K562 (cell line): ENCODE measurements at regions not wholly inside any gene's neighbourhood (a gene's known extent, or its start where the extent isn't known, plus 50 kb on each side); places are given as distances from the start of the nearest gene placed in this dataset.

Experiments used
- ATAC-seq: fragments of 200-7000 bp; cut with Tn5 transposase; 3 replicates; pipeline ENCODE4 v1.9.1; 2020; ENCODE audit warnings: moderate library complexity
- BruUV-seq: library from RNA; stranded (reverse); fragments of 400-500 nt; replicated peaks from 2 replicates; lab custom pipeline; 2021; lab: Mats Ljungman, UMichigan
- CTCF ChIA-PET: fragments of 300-600 bp; formaldehyde crosslinking; extraction: SDS; loops from one replicate; lab custom pipeline; 2021; ENCODE audit warnings: low intra/inter-chr PET ratio; lab: Yijun Ruan, JAX
- POLR2A ChIA-PET: fragments of 300-600, 350-650 bp; sonication (Branson Sonifier 250); formaldehyde crosslinking; extraction: SDS; loops from one replicate; lab custom pipeline; 2021; ENCODE audit warnings: antibody characterized with exemption, inconsistent platforms; lab: Yijun Ruan, JAX
- DNase-seq, 4 experiments: peaks; one replicate each; pipeline versions ENCODE4 v3.0.0 to v3.0.0-alpha.2; 2011 to 2018; ENCODE audit warnings: low spot score in 3 of 4, mixed read lengths in 3 of 4; ENCODE audit errors: extremely low read depth in 1 of 4
- FAIRE-seq: peaks from 2 replicates; lab custom pipeline; 2011; peaks lifted over from hg19 to GRCh38; lab: Jason Lieb, UNC
- H2AFZ ChIP-seq: 2 replicates; pipeline ENCODE4 v1.6.0; 2011; ENCODE audit warnings: low read depth, low read length, control low read depth, inconsistent platforms
- H3K27ac ChIP-seq: fragments of 200-600 bp; 3 replicates; pipeline ENCODE4 v1.8.0; 2011; ENCODE audit warnings: low read depth, mild to moderate bottlenecking, control low read depth, inconsistent platforms, low read length, moderate library complexity, mixed read lengths; ENCODE audit errors: extremely low read depth
- H3K27me3 ChIP-seq, 2 experiments: fragments of 300-600 bp in 1 of 2; 2 replicates in 1 of 2; 3 replicates in 1 of 2; pipeline versions ENCODE4 v1.6.0 to v1.8.0; 2011; ENCODE audit warnings: inconsistent platforms in 2 of 2, low read length in 2 of 2, mild to moderate bottlenecking in 1 of 2, mixed read lengths in 1 of 2, moderate library complexity in 1 of 2; ENCODE audit not compliant: control insufficient read depth in 2 of 2, insufficient read depth in 2 of 2
- H3K36me3 ChIP-seq: fragments of 300-600 bp; 3 replicates; pipeline ENCODE4 v1.8.0; 2011; ENCODE audit warnings: mild to moderate bottlenecking, low read length, inconsistent platforms; ENCODE audit not compliant: control insufficient read depth, insufficient read depth
- H3K4me1 ChIP-seq, 2 experiments: fragments of 200-600 bp in 1 of 2; replicated peaks in 1 of 2; 2 replicates in 1 of 2; 3 replicates in 1 of 2; pipeline versions ENCODE4 v1.5.1 to v1.8.0; 2011; ENCODE audit warnings: inconsistent platforms in 2 of 2, low read length in 2 of 2, mild to moderate bottlenecking in 1 of 2, mixed read lengths in 1 of 2, moderate library complexity in 1 of 2; ENCODE audit not compliant: control insufficient read depth in 2 of 2, insufficient read depth in 2 of 2
- H3K4me2 ChIP-seq: 2 replicates; pipeline ENCODE4 v1.6.1; 2011; ENCODE audit warnings: low read length, control low read depth, inconsistent platforms, mixed read lengths; ENCODE audit not compliant: insufficient read depth
- H3K4me3 ChIP-seq: fragments of 200-600 bp; sonication (generic), shearing (Covaris generic); 2 replicates; pipeline ENCODE4 v1.5.1; 2016; ENCODE audit warnings: control low read depth, inconsistent platforms
- H3K79me2 ChIP-seq: fragments of 200-600 bp; 3 replicates; pipeline ENCODE4 v1.8.0; 2011; ENCODE audit warnings: low read length, inconsistent platforms; ENCODE audit not compliant: control insufficient read depth, insufficient read depth
- H3K9ac ChIP-seq, 2 experiments: 2 replicates each; pipeline versions ENCODE4 v1.6.0 to v1.6.1; 2011; ENCODE audit warnings: low read depth in 2 of 2, low read length in 2 of 2, control low read depth in 1 of 2, inconsistent platforms in 1 of 2, mild to moderate bottlenecking in 1 of 2, mixed read lengths in 1 of 2; ENCODE audit not compliant: insufficient read depth in 1 of 2
- H3K9me1 ChIP-seq: one replicate; pipeline ENCODE4 v1.6.0; 2011; ENCODE audit warnings: inconsistent platforms, mild to moderate bottlenecking, low read length, moderate library complexity; ENCODE audit not compliant: control insufficient read depth, insufficient read depth
- H3K9me3 ChIP-seq: replicated peaks from 2 replicates; pipeline ENCODE4 v1.5.1; 2011; ENCODE audit warnings: low read depth, low read length, inconsistent platforms; ENCODE audit not compliant: control insufficient read depth, insufficient read depth
- H4K20me1 ChIP-seq: replicated peaks from 2 replicates; pipeline ENCODE4 v1.6.1; 2011; ENCODE audit warnings: low read length, inconsistent platforms, mixed read lengths; ENCODE audit not compliant: control insufficient read depth, insufficient read depth
- ARID4B ChIP-seq: sonication (generic); formaldehyde crosslinking; IDR thresholded peaks from 2 replicates; pipeline ENCODE4 v1.8.0; 2022; ENCODE audit warnings: mild to moderate bottlenecking, missing genetic modification reagents
- CREB1 ChIP-seq, 2 experiments: sonication (generic) in 1 of 2; formaldehyde crosslinking in 1 of 2; IDR thresholded peaks; 2 replicates each; pipeline versions ENCODE4 v1.6.1 to v1.8.0; 2012 to 2022; ENCODE audit warnings: inconsistent platforms in 1 of 2, mild to moderate bottlenecking in 1 of 2, missing genetic modification reagents in 1 of 2, moderate library complexity in 1 of 2
- E2F6 ChIP-seq, 2 experiments: IDR thresholded peaks; 2 replicates each; pipeline ENCODE4 v1.6.1; 2011; ENCODE audit warnings: borderline replicate concordance in 1 of 2, control low read depth in 1 of 2, low read depth in 1 of 2, low read length in 1 of 2, mild to moderate bottlenecking in 1 of 2, mixed read lengths in 1 of 2, moderate library complexity in 1 of 2; ENCODE audit not compliant: insufficient read depth in 1 of 2, insufficient read length in 1 of 2, poor library complexity in 1 of 2, severe bottlenecking in 1 of 2; ENCODE audit errors: extremely low read depth in 1 of 2
- FOXP4 ChIP-seq: sonication (generic); formaldehyde crosslinking; IDR thresholded peaks from 2 replicates; pipeline ENCODE4 v1.8.0; 2022; ENCODE audit warnings: mild to moderate bottlenecking, missing genetic modification reagents, borderline replicate concordance
- NFIX ChIP-seq: fragments of 250-450 bp; sonication (Bioruptor Pico); IDR thresholded peaks from 2 replicates; pipeline ENCODE4 v1.4.0; 2020; ENCODE audit warnings: low read depth, mild to moderate bottlenecking, moderate library complexity
- TAF7 ChIP-seq: fragments of 450-650 bp; IDR thresholded peaks from 2 replicates; pipeline ENCODE4 v1.6.1; 2016; ENCODE audit warnings: missing genetic modification characterization, missing compliant biosample characterization
- USF2 ChIP-seq: sonication (generic); formaldehyde crosslinking; IDR thresholded peaks from 2 replicates; pipeline ENCODE4 v1.5.0; 2020; ENCODE audit warnings: missing genetic modification reagents
- ZNF449 ChIP-seq: fragments of 250-450 bp; sonication (Bioruptor Pico); IDR thresholded peaks from 2 replicates; pipeline ENCODE4 v1.8.0; 2022; ENCODE audit warnings: moderate library complexity, mild to moderate bottlenecking, inconsistent platforms
- ZNF57 ChIP-seq: fragments of 450-650 bp; formaldehyde crosslinking; IDR thresholded peaks from 2 replicates; pipeline ENCODE4 v1.4.0; 2020; ENCODE audit warnings: mild to moderate bottlenecking, moderate library complexity
- WGBS: fragments of 100-300 bp; shearing (Covaris generic); methylation state at CpG from one replicate; pipeline ENCODE4 v1.1.6; 2016; ENCODE audit warnings: low coverage, mixed read lengths; ENCODE audit not compliant: insufficient coverage; ENCODE audit errors: missing lambda C conversion rate; 5-methylcytosine and 5-hydroxymethylcytosine counted together
- in situ Hi-C: fragments of 300-500 bp; cut with MboI; formaldehyde crosslinking; loops from 4 replicates; pipeline ENCODE4 v1.15.0; 2018; ENCODE audit warnings: inconsistent platforms, mixed read lengths
- intact Hi-C: fragments of 100-400 bp; cut with micrococcal nuclease; formaldehyde crosslinking; loops from 2 replicates; pipeline ENCODE4 v1.14.2; 2022

GRCh38 chr2:64704161-64704560 is 50.4 kb upstream of the SERTAD2 start:
- FAIRE-seq = no peak
- intact Hi-C loops (no loop called here), in situ Hi-C loops (no loop called here)
- no peak for ATAC-seq
- no peaks in the 10 kb centered on the region for H3K27me3 ChIP-seq
- no peaks in the 10 kb centered on the region for H4K20me1 ChIP-seq
- CTCF ChIA-PET = interaction anchor here (0.5 kb wide), 1 partner anchor 161 kb away, joined by 4 read pairs; no protein-coding TSS in a partner anchor
- no peak for DNase-seq
- POLR2A ChIA-PET = interaction anchor here (0.6 to 1.4 kb wide), 3 partner anchors 9 to 24 kb away, joined by 3 to 4 read pairs (median 3); no protein-coding TSS in a partner anchor
- H3K9ac ChIP-seq = no peak overlapping the region
- BruUV-seq = no TSS peak
- peaks cover 0 to 4% of the 10 kb centered on the region in 2 experiments; a peak in 1 of 5 replicates for H3K4me1 ChIP-seq
- H3K36me3 ChIP-seq = no peaks in the 10 kb centered on the region
- no peaks in the 10 kb centered on the region for H3K9me3 ChIP-seq
- TF ChIP-seq USF2 (CRISPR knock-in tag) (no peak), FOXP4 (CRISPR knock-in tag) (no peak), ZNF449 (CRISPR knock-in tag) (no peak), ZNF57 (CRISPR knock-in tag) (no peak), ARID4B (no peak), CREB1 (IDR thresholded peaks at IDR 0.05) (no peak), CREB1 (CRISPR knock-in tag; IDR thresholded peaks at IDR 0.05) (no peak), TAF7 (tag) (no peak), NFIX (CRISPR knock-in tag) (no peak), E2F6 (IDR thresholded peaks at IDR 0.05; ENCODE audit: borderline replicate concordance in 1 of 2, extremely low read depth in 1 of 2, insufficient read depth in 1 of 2, insufficient read length in 1 of 2, low read depth in 1 of 2, low read length in 1 of 2, poor library complexity in 1 of 2, severe bottlenecking in 1 of 2) (no peak)
- H3K9me1 ChIP-seq = no peaks in the 10 kb centered on the region
- H3K4me2 ChIP-seq = no peak overlapping the region
- 45% methylated on average over 3 of the region's 4 CpGs for WGBS
- no peak overlapping the region for H3K27ac ChIP-seq
- no peak overlapping the region for H2AFZ ChIP-seq
- H3K4me3 ChIP-seq = no peak overlapping the region
- no peaks in the 10 kb centered on the region for H3K79me2 ChIP-seq
